ENCODE measurements at regions not wholly inside any gene's neighbourhood (a gene's known extent, or its start where the extent isn't known, plus 50 kb on each side); places are given as distances from the start of the nearest gene placed in this dataset.

GRCh38 chr3:5531039-5531438, 343.5 kb downstream of the EDEM1 start:
- H3K4me1 ChIP-seq (ENCODE audit: insufficient read depth, low read length), result no peaks in the 10 kb centered on the region
- H3K79me2 ChIP-seq (ENCODE audit: insufficient read depth, low read length), result no peaks in the 10 kb centered on the region
- no peak overlapping the region for H3K9ac ChIP-seq (ENCODE audit: insufficient read depth, low read depth, low read length)
- H3K27me3 ChIP-seq (ENCODE audit: control insufficient read depth in 1 of 2, insufficient read depth in 2 of 2, low read length in 2 of 2), result no peaks in the 10 kb centered on the region
- no peak overlapping the region for H2AFZ ChIP-seq (ENCODE audit: low read length)
- no peaks in the 10 kb centered on the region for H4K20me1 ChIP-seq (ENCODE audit: insufficient read depth, low read length)
- no peaks in the 10 kb centered on the region for H3K36me3 ChIP-seq (replicated peaks in 1 of 2; ENCODE audit: control insufficient read depth in 1 of 2, insufficient read depth in 2 of 2, low read length in 2 of 2)
- in situ Hi-C loops (cut with HindIII; ENCODE audit: extremely low pct_ligation_motif_present, low pct_unique_long_range_greater_than_20kb), result no loop called here
- POLR2A ChIA-PET, result no interaction called here
- intact Hi-C loops (cut with micrococcal nuclease; ENCODE audit: unreplicated experiment), result no loop called here
- no peaks in the 10 kb centered on the region for H3K9me3 ChIP-seq (ENCODE audit: low read length)
- WGBS (ENCODE audit: low lambda C conversion rate), result 17% methylated on average over 6 of the region's 6 CpGs
- no peak for FAIRE-seq
- DNase-seq (ENCODE audit: low spot score), result no peak
- BruUV-seq (replicated peaks), result no TSS peak
- CTCF ChIA-PET (ENCODE audit: low intra/inter-chr PET ratio, low total read pairs), result no interaction called here
- no peak for ATAC-seq
- no peak overlapping the region for H3K27ac ChIP-seq (ENCODE audit: extremely low read length, insufficient read depth, low read length)
- no peak overlapping the region for H3K4me3 ChIP-seq (replicated peaks in 1 of 3; ENCODE audit: insufficient read depth in 1 of 3, low read depth in 2 of 3, low read length in 3 of 3)
- TF ChIP-seq AGO1 (IDR thresholded peaks at IDR 0.05; ENCODE audit: low read depth, low read length, poor library complexity, severe bottlenecking) (no peak), KIAA2018 (CRISPR knock-in tag; IDR thresholded peaks at IDR 0.05; ENCODE audit: borderline replicate concordance) (no peak), HMG20B (CRISPR knock-in tag; conservative IDR thresholded peaks at IDR 0.05) (no peak), E2F2 (CRISPR knock-in tag; IDR thresholded peaks at IDR 0.05; ENCODE audit: borderline replicate concordance) (no peak), MED1 (CRISPR knock-in tag; IDR thresholded peaks at IDR 0.05) (no peak), PRDM10 (CRISPR knock-in tag; IDR thresholded peaks at IDR 0.05; ENCODE audit: low read depth) (no peak), BRCA1 (CRISPR knock-in tag; IDR thresholded peaks at IDR 0.05) (no peak)
- no peak overlapping the region for H3K4me2 ChIP-seq (ENCODE audit: low read depth, low read length)
